CD4-positive, alpha-beta memory T cell (primary cell): ENCODE measurements at regions not wholly inside any gene's neighbourhood (a gene's known extent, or its start where the extent isn't known, plus 50 kb on each side); places are given as distances from the start of the nearest gene placed in this dataset.

Experiments used
- CTCF ChIA-PET: fragments of 350-600 bp; sonication (Branson Sonifier 250); formaldehyde crosslinking; loops from one replicate; lab custom pipeline; 2021; ENCODE audit warnings: inconsistent platforms; ENCODE audit not compliant: partially characterized antibody; lab: Charles Lee
- POLR2A ChIA-PET: fragments of 350-600 bp; sonication (Branson Sonifier 250); formaldehyde crosslinking; loops from one replicate; lab custom pipeline; 2021; ENCODE audit not compliant: partially characterized antibody; lab: Charles Lee
- DNase-seq, 5 donors: peaks; one replicate each; pipeline versions ENCODE4 v3.0.0 to v3.0.0-alpha.2; 2020 to 2022; ENCODE audit warnings: mixed read lengths in 1 of 5
- H3K27ac ChIP-seq: one replicate; pipeline ENCODE4 v1.7.0; 2013; ENCODE audit warnings: low read depth, low read length
- H3K27me3 ChIP-seq: 2 replicates; pipeline ENCODE4 v1.7.0; 2013; ENCODE audit warnings: mild to moderate bottlenecking, low read length, moderate library complexity; ENCODE audit not compliant: insufficient read depth
- H3K36me3 ChIP-seq: 2 replicates; pipeline ENCODE4 v1.7.0; 2013; ENCODE audit warnings: mild to moderate bottlenecking, low read length, moderate library complexity; ENCODE audit not compliant: insufficient read depth
- H3K4me1 ChIP-seq: 2 replicates; pipeline ENCODE4 v1.7.0; 2013; ENCODE audit warnings: mild to moderate bottlenecking, low read length, moderate library complexity; ENCODE audit not compliant: insufficient read depth
- H3K4me3 ChIP-seq, 2 donors: one replicate each; pipeline ENCODE4 v1.7.0; 2013; ENCODE audit warnings: low read length in 2 of 2, mild to moderate bottlenecking in 1 of 2
- H3K9me3 ChIP-seq, 2 donors: one replicate each; pipeline ENCODE4 v1.7.0; 2013; ENCODE audit warnings: low read length in 2 of 2, control low read depth in 1 of 2; ENCODE audit not compliant: control insufficient read depth in 1 of 2
- H3K27ac Mint-ChIP-seq, 7 donors: one replicate each; pipeline ENCODE4 v1.8.0; 2020 to 2021; ENCODE audit warnings: mixed read lengths in 7 of 7, mild to moderate bottlenecking in 6 of 7, inconsistent platforms in 3 of 7, moderate library complexity in 3 of 7
- H3K27me3 Mint-ChIP-seq, 2 donors: one replicate each; pipeline ENCODE4 v1.8.0; 2020 to 2021; ENCODE audit warnings: mixed read lengths in 2 of 2
- H3K36me3 Mint-ChIP-seq, 2 donors: one replicate each; pipeline ENCODE4 v1.8.0; 2020 to 2021; ENCODE audit warnings: mixed read lengths in 2 of 2, inconsistent platforms in 1 of 2, mild to moderate bottlenecking in 1 of 2
- H3K4me1 Mint-ChIP-seq, 4 donors: one replicate each; pipeline ENCODE4 v1.8.0; 2020 to 2021; ENCODE audit warnings: mixed read lengths in 4 of 4, mild to moderate bottlenecking in 1 of 4
- H3K4me3 Mint-ChIP-seq, 8 donors: one replicate each; pipeline ENCODE4 v1.8.0; 2020 to 2021; ENCODE audit warnings: mixed read lengths in 8 of 8, mild to moderate bottlenecking in 7 of 8, moderate library complexity in 6 of 8, inconsistent platforms in 3 of 8
- H3K9me3 Mint-ChIP-seq, 8 donors: one replicate each; pipeline ENCODE4 v1.8.0; 2020 to 2021; ENCODE audit warnings: mixed read lengths in 8 of 8, mild to moderate bottlenecking in 5 of 8, inconsistent platforms in 3 of 8, moderate library complexity in 1 of 8
- intact Hi-C: fragments of 100-400 bp; cut with micrococcal nuclease; formaldehyde crosslinking; loops from one replicate; pipeline ENCODE4 v1.15.1; 2023

- no peak overlapping the region for H3K27ac ChIP-seq
- H3K36me3 Mint-ChIP-seq = no peaks in the 10 kb centered on the region
- no peaks in the 10 kb centered on the region for H3K36me3 ChIP-seq
- peaks cover 0 to 10% (median 2%) of the 10 kb centered on the region in 8 donors for H3K9me3 Mint-ChIP-seq
- intact Hi-C loops = no loop called here
- H3K27ac Mint-ChIP-seq = no peak overlapping the region
- H3K4me1 ChIP-seq = no peaks in the 10 kb centered on the region
- no peaks in the 10 kb centered on the region for H3K4me1 Mint-ChIP-seq
- ChIA-PET CTCF (no interaction called here), POLR2A (no interaction called here)
- H3K4me3 ChIP-seq = no peak overlapping the region
- no peaks in the 10 kb centered on the region for H3K9me3 ChIP-seq
- no peaks in the 10 kb centered on the region for H3K27me3 ChIP-seq
- DNase-seq = no peak
- no peak overlapping the region for H3K4me3 Mint-ChIP-seq
- H3K27me3 Mint-ChIP-seq = no peaks in the 10 kb centered on the region
Measured at GRCh38 chr6:23278180-23278532, 708.8 kb downstream of the HDGFL1 start.

GRCh38 chr6:23280437-23280836 is 711.1 kb downstream of the HDGFL1 start:
- no peak for DNase-seq
- no peaks in the 10 kb centered on the region for H3K9me3 ChIP-seq
- Mint-ChIP-seq H3K4me3 (no peak overlapping the region), H3K9me3 (peaks cover 0 to 6% (median under 1%) of the 10 kb centered on the region in 8 donors), H3K27me3 (no peaks in the 10 kb centered on the region), H3K27ac (no peak overlapping the region), H3K4me1 (no peaks in the 10 kb centered on the region), H3K36me3 (no peaks in the 10 kb centered on the region)
- H3K4me3 ChIP-seq = no peak overlapping the region
- ChIA-PET CTCF (no interaction called here), POLR2A (no interaction called here)
- intact Hi-C loops = no loop called here
- H3K27ac ChIP-seq = no peak overlapping the region
- no peaks in the 10 kb centered on the region for H3K4me1 ChIP-seq
- no peaks in the 10 kb centered on the region for H3K27me3 ChIP-seq
- H3K36me3 ChIP-seq = no peaks in the 10 kb centered on the region

- Mint-ChIP-seq H3K4me3 (no peak overlapping the region), H3K27ac (no peak overlapping the region), H3K9me3 (peaks cover 0 to 6% (median 1%) of the 10 kb centered on the region in 8 donors), H3K36me3 (no peaks in the 10 kb centered on the region), H3K27me3 (no peaks in the 10 kb centered on the region), H3K4me1 (no peaks in the 10 kb centered on the region)
- no peak overlapping the region for H3K4me3 ChIP-seq
- intact Hi-C loops = no loop called here
- no peaks in the 10 kb centered on the region for H3K36me3 ChIP-seq
- no peaks in the 10 kb centered on the region for H3K27me3 ChIP-seq
- DNase-seq = no peak
- no peak overlapping the region for H3K27ac ChIP-seq
- POLR2A ChIA-PET = no interaction called here
- CTCF ChIA-PET = no interaction called here
- no peaks in the 10 kb centered on the region for H3K4me1 ChIP-seq
- H3K9me3 ChIP-seq = no peaks in the 10 kb centered on the region
Measured at GRCh38 chr6:23282252-23283021, 713.1 kb downstream of the HDGFL1 start.

- Histone ChIP-seq H3K36me3 (no peaks in the 10 kb centered on the region), H3K27me3 (no peaks in the 10 kb centered on the region), H3K9me3 (no peaks in the 10 kb centered on the region), H3K4me1 (no peaks in the 10 kb centered on the region), H3K4me3 (no peak overlapping the region), H3K27ac (no peak overlapping the region)
- DNase-seq = no peak
- H3K4me1 Mint-ChIP-seq = no peaks in the 10 kb centered on the region
- peaks cover 0 to 11% (median 2%) of the 10 kb centered on the region in 8 donors for H3K9me3 Mint-ChIP-seq
- H3K4me3 Mint-ChIP-seq = no peak overlapping the region
- no peak overlapping the region for H3K27ac Mint-ChIP-seq
- intact Hi-C loops = no loop called here
- no peaks in the 10 kb centered on the region for H3K36me3 Mint-ChIP-seq
- no peaks in the 10 kb centered on the region for H3K27me3 Mint-ChIP-seq
- POLR2A ChIA-PET = no interaction called here
- CTCF ChIA-PET = no interaction called here
Measured at GRCh38 chr6:23293653-23294052, 724.3 kb downstream of the HDGFL1 start.

- no peaks in the 10 kb centered on the region for H3K4me1 Mint-ChIP-seq
- no peaks in the 10 kb centered on the region for H3K36me3 Mint-ChIP-seq
- Histone ChIP-seq H3K4me1 (no peaks in the 10 kb centered on the region), H3K4me3 (no peak overlapping the region), H3K27ac (no peak overlapping the region), H3K9me3 (no peaks in the 10 kb centered on the region), H3K27me3 (no peaks in the 10 kb centered on the region), H3K36me3 (no peaks in the 10 kb centered on the region)
- no peak overlapping the region for H3K4me3 Mint-ChIP-seq
- no peak overlapping the region for H3K27ac Mint-ChIP-seq
- intact Hi-C loops = no loop called here
- ChIA-PET POLR2A (no interaction called here), CTCF (no interaction called here)
- H3K27me3 Mint-ChIP-seq = no peaks in the 10 kb centered on the region
- no peak for DNase-seq
- peaks cover 0 to 8% (median 4%) of the 10 kb centered on the region in 8 donors for H3K9me3 Mint-ChIP-seq
Measured at GRCh38 chr6:23301556-23301955, 732.2 kb downstream of the HDGFL1 start.

- Histone ChIP-seq H3K36me3 (no peaks in the 10 kb centered on the region), H3K4me1 (no peaks in the 10 kb centered on the region), H3K27ac (no peak overlapping the region), H3K4me3 (no peak overlapping the region), H3K9me3 (no peaks in the 10 kb centered on the region), H3K27me3 (no peaks in the 10 kb centered on the region)
- Mint-ChIP-seq H3K36me3 (no peaks in the 10 kb centered on the region), H3K4me3 (no peak overlapping the region), H3K9me3 (peaks cover 0 to 7% (median 4%) of the 10 kb centered on the region in 8 donors), H3K4me1 (no peaks in the 10 kb centered on the region), H3K27ac (no peak overlapping the region), H3K27me3 (no peaks in the 10 kb centered on the region)
- ChIA-PET POLR2A (no interaction called here), CTCF (no interaction called here)
- no peak for DNase-seq
- intact Hi-C loops = no loop called here
Measured at GRCh38 chr6:23302514-23302913, 733.1 kb downstream of the HDGFL1 start.

- no peak for DNase-seq
- Mint-ChIP-seq H3K36me3 (no peaks in the 10 kb centered on the region), H3K27ac (no peak overlapping the region), H3K27me3 (no peaks in the 10 kb centered on the region), H3K9me3 (peaks cover 0 to 13% (median 5%) of the 10 kb centered on the region in 8 donors), H3K4me1 (no peaks in the 10 kb centered on the region), H3K4me3 (no peak overlapping the region)
- H3K27ac ChIP-seq = no peak overlapping the region
- H3K36me3 ChIP-seq = no peaks in the 10 kb centered on the region
- CTCF ChIA-PET = interaction anchor here (1.3 kb wide), 1 partner anchor 10 kb away, joined by 3 read pairs; no protein-coding TSS in a partner anchor
- POLR2A ChIA-PET = no interaction called here
- H3K4me3 ChIP-seq = no peak overlapping the region
- H3K27me3 ChIP-seq = no peaks in the 10 kb centered on the region
- H3K4me1 ChIP-seq = no peaks in the 10 kb centered on the region
- intact Hi-C loops = no loop called here
- no peaks in the 10 kb centered on the region for H3K9me3 ChIP-seq
Measured at GRCh38 chr6:23305325-23305943, 736.1 kb downstream of the HDGFL1 start.
